Gastroesophageal sphincter (tissue), 3 donors: ENCODE measurements at regions not wholly inside any gene's neighbourhood (a gene's known extent, or its start where the extent isn't known, plus 50 kb on each side); places are given as distances from the start of the nearest gene placed in this dataset.

ENCODE experiments used
- CTCF ChIP-seq, 4 experiments: fragments of 200-600 bp in 2 of 4; fragments of 450-650 bp in 2 of 4; sonication (generic) in 1 of 4; IDR thresholded peaks; one replicate each; pipeline ENCODE4 v1.5.1; 2017 to 2019; ENCODE audit warnings: antibody characterized with exemption in 4 of 4, mild to moderate bottlenecking in 2 of 4, moderate library complexity in 2 of 4
- POLR2AphosphoS5 ChIP-seq: sonication (generic); formaldehyde crosslinking; IDR thresholded peaks from one replicate; pipeline ENCODE4 v1.6.1; 2017; ENCODE audit warnings: antibody characterized with exemption

- TF ChIP-seq CTCF (IDR thresholded peaks at IDR 0.05) = no peak
- TF ChIP-seq POLR2AphosphoS5 = no peak
Measured at GRCh38 chr16:86359571-86359970, 150.8 kb upstream of the FOXF1 start.
